ENCODE measurements at regions not wholly inside any gene's neighbourhood (a gene's known extent, or its start where the extent isn't known, plus 50 kb on each side); places are given as distances from the start of the nearest gene placed in this dataset.

GRCh38 chr2:20524412-20525040 lies 77.7 kb downstream of the RHOB start:
- DNase-seq = no peak

GRCh38 chr2:20525041-20526035 lies 78.5 kb downstream of the RHOB start:
- no peak for DNase-seq

GRCh38 chr2:20526160-20526559 lies 79.3 kb downstream of the RHOB start:
- DNase-seq = no peak

GRCh38 chr2:20526708-20527107 lies 79.8 kb downstream of the RHOB start:
- DNase-seq = no peak

GRCh38 chr2:20528713-20529112 lies 81.8 kb downstream of the RHOB start:
- no peak for DNase-seq

GRCh38 chr2:20530520-20530919 lies 83.6 kb downstream of the RHOB start:
- no peak for DNase-seq

- DNase-seq = no peak
Observed at GRCh38 chr2:20531633-20532262, 84.9 kb downstream of the RHOB start.

GRCh38 chr2:20532634-20533437 lies 86.0 kb downstream of the RHOB start:
- DNase-seq = no peak

GRCh38 chr2:20533993-20534622 lies 87.2 kb downstream of the RHOB start:
- DNase-seq = no peak

GRCh38 chr2:20534913-20535801 lies 88.3 kb downstream of the RHOB start:
- DNase-seq = no peak

- DNase-seq = no peak
Observed at GRCh38 chr2:20536619-20537422, 89.9 kb downstream of the RHOB start.

- no peak for DNase-seq
Observed at GRCh38 chr2:20537423-20538307, 90.8 kb downstream of the RHOB start.

GRCh38 chr2:20538308-20539132 lies 91.6 kb downstream of the RHOB start:
- DNase-seq = no peak

GRCh38 chr2:20539133-20539719 lies 92.4 kb downstream of the RHOB start:
- DNase-seq = no peak

GRCh38 chr2:20539776-20540586 lies 93.1 kb downstream of the RHOB start:
- DNase-seq = no peak

GRCh38 chr2:20540587-20541293 lies 93.9 kb downstream of the RHOB start:
- DNase-seq = no peak

GRCh38 chr2:20541294-20541640 lies 94.4 kb downstream of the RHOB start:
- DNase-seq = no peak
